HL-60 (cell line): ENCODE measurements at regions not wholly inside any gene's neighbourhood (a gene's known extent, or its start where the extent isn't known, plus 50 kb on each side); places are given as distances from the start of the nearest gene placed in this dataset.

Experiments
- DNase-seq, 2 experiments: peaks; one replicate each; pipeline ENCODE4 v3.0.0-alpha.2; 2010 to 2020; ENCODE audit warnings: low read depth in 1 of 2, low spot score in 1 of 2
- H3K27ac ChIP-seq: fragments of 250-450 bp; sonication (Bioruptor Pico); replicated peaks from 2 replicates; pipeline ENCODE4 v1.5.1; 2020; ENCODE audit warnings: mild to moderate bottlenecking, moderate library complexity
- H3K27me3 ChIP-seq: fragments of 250-450 bp; sonication (Bioruptor Pico); 2 replicates; pipeline ENCODE4 v1.5.1; 2021; ENCODE audit warnings: mild to moderate bottlenecking, moderate library complexity; ENCODE audit not compliant: insufficient read depth, poor library complexity, severe bottlenecking
- H3K4me3 ChIP-seq: replicated peaks from 2 replicates; pipeline ENCODE4 v1.5.1; 2011; ENCODE audit warnings: mild to moderate bottlenecking, control low read depth, low read length; ENCODE audit not compliant: insufficient read depth
- CTCF ChIP-seq: IDR thresholded peaks from one replicate; pipeline ENCODE4 v1.5.1; 2011; ENCODE audit warnings: low read length, control low read depth, inconsistent platforms; ENCODE audit not compliant: insufficient read depth
- GABPA ChIP-seq: IDR thresholded peaks from 2 replicates; pipeline ENCODE4 v1.6.1; 2012; ENCODE audit warnings: low read depth
- POLR2AphosphoS5 ChIP-seq: IDR thresholded peaks from 2 replicates; pipeline ENCODE4 v1.6.1; 2012; ENCODE audit warnings: low read depth
- SPI1 ChIP-seq: IDR thresholded peaks from 2 replicates; pipeline ENCODE4 v1.6.1; 2012; ENCODE audit warnings: low read depth, mild to moderate bottlenecking, borderline replicate concordance
- TF ChIP-seq, protein P1 (sequence below): IDR thresholded peaks from 2 replicates; pipeline ENCODE4 v1.6.1; 2012; ENCODE audit warnings: low read depth; ENCODE audit not compliant: insufficient replicate concordance

GRCh38 chr2:221002101-221002685 lies 569.9 kb downstream of the EPHA4 start:
- TF ChIP-seq CTCF (no peak), POLR2AphosphoS5 (no peak), GABPA (no peak), SPI1 (no peak)
- TF ChIP-seq, protein P1, sequence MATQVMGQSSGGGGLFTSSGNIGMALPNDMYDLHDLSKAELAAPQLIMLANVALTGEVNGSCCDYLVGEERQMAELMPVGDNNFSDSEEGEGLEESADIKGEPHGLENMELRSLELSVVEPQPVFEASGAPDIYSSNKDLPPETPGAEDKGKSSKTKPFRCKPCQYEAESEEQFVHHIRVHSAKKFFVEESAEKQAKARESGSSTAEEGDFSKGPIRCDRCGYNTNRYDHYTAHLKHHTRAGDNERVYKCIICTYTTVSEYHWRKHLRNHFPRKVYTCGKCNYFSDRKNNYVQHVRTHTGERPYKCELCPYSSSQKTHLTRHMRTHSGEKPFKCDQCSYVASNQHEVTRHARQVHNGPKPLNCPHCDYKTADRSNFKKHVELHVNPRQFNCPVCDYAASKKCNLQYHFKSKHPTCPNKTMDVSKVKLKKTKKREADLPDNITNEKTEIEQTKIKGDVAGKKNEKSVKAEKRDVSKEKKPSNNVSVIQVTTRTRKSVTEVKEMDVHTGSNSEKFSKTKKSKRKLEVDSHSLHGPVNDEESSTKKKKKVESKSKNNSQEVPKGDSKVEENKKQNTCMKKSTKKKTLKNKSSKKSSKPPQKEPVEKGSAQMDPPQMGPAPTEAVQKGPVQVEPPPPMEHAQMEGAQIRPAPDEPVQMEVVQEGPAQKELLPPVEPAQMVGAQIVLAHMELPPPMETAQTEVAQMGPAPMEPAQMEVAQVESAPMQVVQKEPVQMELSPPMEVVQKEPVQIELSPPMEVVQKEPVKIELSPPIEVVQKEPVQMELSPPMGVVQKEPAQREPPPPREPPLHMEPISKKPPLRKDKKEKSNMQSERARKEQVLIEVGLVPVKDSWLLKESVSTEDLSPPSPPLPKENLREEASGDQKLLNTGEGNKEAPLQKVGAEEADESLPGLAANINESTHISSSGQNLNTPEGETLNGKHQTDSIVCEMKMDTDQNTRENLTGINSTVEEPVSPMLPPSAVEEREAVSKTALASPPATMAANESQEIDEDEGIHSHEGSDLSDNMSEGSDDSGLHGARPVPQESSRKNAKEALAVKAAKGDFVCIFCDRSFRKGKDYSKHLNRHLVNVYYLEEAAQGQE = no peak
- DNase-seq = no peak
- H3K27me3 ChIP-seq = no peaks in the 10 kb centered on the region
- H3K27ac ChIP-seq = no peak overlapping the region
- H3K4me3 ChIP-seq = no peak overlapping the region

DNA sequence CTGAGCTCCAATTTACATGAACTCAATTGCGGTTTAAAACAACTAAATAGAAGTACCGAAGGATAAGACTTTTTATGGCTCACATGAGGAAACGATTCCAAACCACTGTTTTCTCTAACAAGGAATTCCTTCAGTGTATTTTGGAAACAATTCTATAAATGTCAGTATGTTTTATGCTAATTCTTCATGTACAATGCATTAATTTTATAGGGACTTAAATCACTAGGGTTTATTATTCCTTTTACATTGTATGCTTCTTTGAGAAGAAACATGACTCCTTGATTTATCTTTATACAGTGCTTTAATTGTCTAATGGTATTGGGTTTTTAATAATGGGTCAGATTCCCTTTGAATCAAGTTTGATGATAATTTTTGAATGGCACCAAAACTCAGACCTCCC lies 566.8 kb downstream of the EPHA4 start:
- Histone ChIP-seq H3K27ac (no peak overlapping the region), H3K27me3 (no peaks in the 10 kb centered on the region), H3K4me3 (no peak overlapping the region)
- DNase-seq = no peak
- TF ChIP-seq CTCF (no peak), GABPA (no peak)

GRCh38 chr2:221006084-221006483 lies 566.0 kb downstream of the EPHA4 start:
- TF ChIP-seq CTCF (no peak), POLR2AphosphoS5 (no peak), GABPA (no peak), SPI1 (no peak)
- TF ChIP-seq, protein P1 = no peak
- Histone ChIP-seq H3K27me3 (no peaks in the 10 kb centered on the region), H3K27ac (no peak overlapping the region), H3K4me3 (no peak overlapping the region)
- DNase-seq = no peak

GRCh38 chr2:221016551-221016950 lies 555.6 kb downstream of the EPHA4 start:
- no peak overlapping the region for H3K4me3 ChIP-seq
- DNase-seq = no peak
- no peak for TF ChIP-seq CTCF
- TF ChIP-seq, protein P1 = no peak
- TF ChIP-seq SPI1 = no peak
- no peak for TF ChIP-seq POLR2AphosphoS5
- no peak for TF ChIP-seq GABPA

More at GRCh38 chr2:221016551-221016950, 555.6 kb downstream of the EPHA4 start:
- Histone ChIP-seq H3K27me3 (no peaks in the 10 kb centered on the region), H3K27ac (no peak overlapping the region)
